ENCODE measurements at regions not wholly inside any gene's neighbourhood (a gene's known extent, or its start where the extent isn't known, plus 50 kb on each side); places are given as distances from the start of the nearest gene placed in this dataset.

DNA sequence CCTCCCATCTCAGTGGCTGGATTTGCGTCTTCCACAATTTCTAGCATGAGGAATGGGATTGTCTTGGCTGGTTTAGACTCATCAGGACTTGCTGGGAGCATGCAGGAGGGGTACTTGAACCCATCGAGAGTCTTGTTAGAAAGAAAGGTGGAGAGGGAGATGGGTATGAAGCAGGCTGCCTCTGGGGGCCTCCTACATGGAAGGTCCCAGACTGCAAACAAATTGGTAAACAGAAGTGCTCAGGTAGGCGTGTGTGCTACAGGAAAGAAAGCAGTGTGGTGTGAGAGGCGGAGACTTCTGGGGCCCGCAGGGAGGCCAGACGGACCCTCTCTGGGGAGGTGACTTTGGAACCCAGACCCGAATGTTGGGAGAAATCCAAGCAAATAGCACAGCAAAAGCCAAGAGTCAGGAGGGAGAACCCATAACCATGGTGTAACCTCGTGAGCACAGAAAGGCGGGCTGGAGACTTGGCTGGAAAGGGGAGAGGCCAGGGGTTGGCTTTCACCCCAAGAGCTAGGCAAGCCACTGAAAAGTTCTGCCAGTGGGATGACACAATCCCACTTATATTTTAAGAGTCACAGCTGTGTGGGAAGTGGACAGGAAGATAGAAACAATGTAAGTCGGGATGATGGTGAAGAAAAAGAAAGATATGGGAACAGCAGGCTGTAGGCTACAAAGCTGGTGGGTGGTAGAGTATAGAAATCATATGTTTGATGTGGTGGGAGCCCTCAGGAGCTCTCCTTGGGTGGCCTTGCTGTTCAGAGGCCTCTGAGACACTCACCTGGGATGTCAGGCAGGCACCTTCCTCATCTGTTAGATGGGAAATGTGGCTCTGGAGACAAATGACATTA is 130.1 kb upstream of the PRR20G start:
- Histone ChIP-seq H3K9ac (no peak overlapping the region), H2AFZ (ENCODE audit: low read depth) (no peak overlapping the region), H3K27me3 (ENCODE audit: insufficient read depth) (peaks cover 20% of the 10 kb centered on the region), H3K79me2 (ENCODE audit: insufficient read depth) (no peaks in the 10 kb centered on the region), H3K9me3 (no peaks in the 10 kb centered on the region), H3F3A (replicated peaks; ENCODE audit: insufficient read depth) (no peaks in the 10 kb centered on the region), H3K4me1 (ENCODE audit: control insufficient read depth in 1 of 2, insufficient read depth in 2 of 2, low read depth in 1 of 2, low read length in 1 of 2) (no peaks in the 10 kb centered on the region), H3K27ac (ENCODE audit: low read depth in 2 of 2, low read length in 1 of 2) (no peak overlapping the region), H3K36me3 (replicated peaks in 1 of 2; ENCODE audit: control insufficient read depth in 1 of 2, insufficient read depth in 2 of 2, low read length in 1 of 2) (no peaks in the 10 kb centered on the region), H4K20me1 (ENCODE audit: insufficient read depth) (no peaks in the 10 kb centered on the region), H3K4me2 (no peak overlapping the region), H3K9me2 (no peaks in the 10 kb centered on the region), H3K4me3 (ENCODE audit: low read depth in 2 of 2, low read length in 1 of 2) (no peak overlapping the region)
- CTCF ChIA-PET, result no interaction called here
- POLR2A ChIA-PET, result no interaction called here
- TF ChIP-seq, protein P1, sequence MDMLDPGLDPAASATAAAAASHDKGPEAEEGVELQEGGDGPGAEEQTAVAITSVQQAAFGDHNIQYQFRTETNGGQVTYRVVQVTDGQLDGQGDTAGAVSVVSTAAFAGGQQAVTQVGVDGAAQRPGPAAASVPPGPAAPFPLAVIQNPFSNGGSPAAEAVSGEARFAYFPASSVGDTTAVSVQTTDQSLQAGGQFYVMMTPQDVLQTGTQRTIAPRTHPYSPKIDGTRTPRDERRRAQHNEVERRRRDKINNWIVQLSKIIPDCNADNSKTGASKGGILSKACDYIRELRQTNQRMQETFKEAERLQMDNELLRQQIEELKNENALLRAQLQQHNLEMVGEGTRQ (IDR thresholded peaks at IDR 0.05; ENCODE audit: borderline replicate concordance, low read depth, low read length), result no peak
- no peak for TF ChIP-seq GABPA (IDR thresholded peaks at IDR 0.05; ENCODE audit: low read depth)
- TF ChIP-seq, protein P2, sequence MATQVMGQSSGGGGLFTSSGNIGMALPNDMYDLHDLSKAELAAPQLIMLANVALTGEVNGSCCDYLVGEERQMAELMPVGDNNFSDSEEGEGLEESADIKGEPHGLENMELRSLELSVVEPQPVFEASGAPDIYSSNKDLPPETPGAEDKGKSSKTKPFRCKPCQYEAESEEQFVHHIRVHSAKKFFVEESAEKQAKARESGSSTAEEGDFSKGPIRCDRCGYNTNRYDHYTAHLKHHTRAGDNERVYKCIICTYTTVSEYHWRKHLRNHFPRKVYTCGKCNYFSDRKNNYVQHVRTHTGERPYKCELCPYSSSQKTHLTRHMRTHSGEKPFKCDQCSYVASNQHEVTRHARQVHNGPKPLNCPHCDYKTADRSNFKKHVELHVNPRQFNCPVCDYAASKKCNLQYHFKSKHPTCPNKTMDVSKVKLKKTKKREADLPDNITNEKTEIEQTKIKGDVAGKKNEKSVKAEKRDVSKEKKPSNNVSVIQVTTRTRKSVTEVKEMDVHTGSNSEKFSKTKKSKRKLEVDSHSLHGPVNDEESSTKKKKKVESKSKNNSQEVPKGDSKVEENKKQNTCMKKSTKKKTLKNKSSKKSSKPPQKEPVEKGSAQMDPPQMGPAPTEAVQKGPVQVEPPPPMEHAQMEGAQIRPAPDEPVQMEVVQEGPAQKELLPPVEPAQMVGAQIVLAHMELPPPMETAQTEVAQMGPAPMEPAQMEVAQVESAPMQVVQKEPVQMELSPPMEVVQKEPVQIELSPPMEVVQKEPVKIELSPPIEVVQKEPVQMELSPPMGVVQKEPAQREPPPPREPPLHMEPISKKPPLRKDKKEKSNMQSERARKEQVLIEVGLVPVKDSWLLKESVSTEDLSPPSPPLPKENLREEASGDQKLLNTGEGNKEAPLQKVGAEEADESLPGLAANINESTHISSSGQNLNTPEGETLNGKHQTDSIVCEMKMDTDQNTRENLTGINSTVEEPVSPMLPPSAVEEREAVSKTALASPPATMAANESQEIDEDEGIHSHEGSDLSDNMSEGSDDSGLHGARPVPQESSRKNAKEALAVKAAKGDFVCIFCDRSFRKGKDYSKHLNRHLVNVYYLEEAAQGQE (IDR thresholded peaks at IDR 0.05; ENCODE audit: low read depth, low read length), result no peak
- no peak for TF ChIP-seq GATA2 (CRISPR knock-in tag; IDR thresholded peaks at IDR 0.05)
- TF ChIP-seq RAD21 (IDR thresholded peaks at IDR 0.05; ENCODE audit: low read length), result no peak
- no peak for TF ChIP-seq MAX (IDR thresholded peaks at IDR 0.05; ENCODE audit: low read depth)
- TF ChIP-seq SMC3 (IDR thresholded peaks at IDR 0.05; ENCODE audit: low read depth, low read length), result no peak
- no peak for TF ChIP-seq EZH2phosphoT487 (IDR thresholded peaks at IDR 0.05; ENCODE audit: borderline replicate concordance, low read depth)
- no peak for TF ChIP-seq FOXJ3 (CRISPR knock-in tag; IDR thresholded peaks at IDR 0.05)
- TF ChIP-seq IRF3 (IDR thresholded peaks at IDR 0.05; ENCODE audit: low read depth, low read length), result no peak
- TF ChIP-seq, protein P3, sequence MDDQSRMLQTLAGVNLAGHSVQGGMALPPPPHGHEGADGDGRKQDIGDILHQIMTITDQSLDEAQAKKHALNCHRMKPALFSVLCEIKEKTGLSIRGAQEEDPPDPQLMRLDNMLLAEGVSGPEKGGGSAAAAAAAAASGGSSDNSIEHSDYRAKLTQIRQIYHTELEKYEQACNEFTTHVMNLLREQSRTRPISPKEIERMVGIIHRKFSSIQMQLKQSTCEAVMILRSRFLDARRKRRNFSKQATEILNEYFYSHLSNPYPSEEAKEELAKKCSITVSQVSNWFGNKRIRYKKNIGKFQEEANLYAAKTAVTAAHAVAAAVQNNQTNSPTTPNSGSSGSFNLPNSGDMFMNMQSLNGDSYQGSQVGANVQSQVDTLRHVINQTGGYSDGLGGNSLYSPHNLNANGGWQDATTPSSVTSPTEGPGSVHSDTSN (IDR thresholded peaks at IDR 0.05), result no peak
- TF ChIP-seq TAF1 (IDR thresholded peaks at IDR 0.05; ENCODE audit: borderline replicate concordance, low read depth, low read length), result no peak
- DNase-seq, result no peak
- WGBS (ENCODE audit: low lambda C conversion rate), result 51% methylated on average over 10 of the region's 10 CpGs

Data from SK-N-SH (cell line).